GM21528 (cell line): ENCODE measurements at regions not wholly inside any gene's neighbourhood (a gene's known extent, or its start where the extent isn't known, plus 50 kb on each side); places are given as distances from the start of the nearest gene placed in this dataset.
A peak's percentile ranks its signal among the peaks of the same experiment; 100 is the strongest.

Experiments
- ATAC-seq: cut with Tn5 transposase; IDR thresholded peaks from one replicate; pipeline ENCODE4 v1.9.1; 2021; ENCODE audit warnings: mild to moderate bottlenecking, moderate library complexity; ENCODE audit not compliant: unreplicated experiment, low FRiP score

DNA sequence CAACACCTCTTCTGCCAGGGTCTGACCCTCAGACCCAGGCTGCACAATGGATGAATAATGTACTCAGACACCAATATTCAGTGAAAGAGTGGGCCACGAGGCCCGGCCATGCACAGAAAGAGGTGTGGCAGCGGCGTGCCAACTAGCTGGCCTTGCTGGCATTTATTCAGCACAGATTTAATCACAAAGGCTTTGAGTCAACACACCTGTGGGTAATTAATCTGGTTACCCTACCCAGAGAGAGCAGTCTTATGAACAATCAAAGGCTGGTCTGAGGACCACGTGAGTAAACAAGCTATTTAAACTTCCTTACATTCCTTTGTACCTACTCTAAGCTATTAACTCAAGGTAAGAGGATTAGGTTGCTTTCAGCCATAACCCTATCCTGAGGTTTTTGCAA, 324.8 kb downstream of the C12orf50 start:
- no peak for ATAC-seq

- ATAC-seq, result no peak
Observed at GRCh38 chr12:87690236-87690810, 338.9 kb downstream of the C12orf50 start.

DNA sequence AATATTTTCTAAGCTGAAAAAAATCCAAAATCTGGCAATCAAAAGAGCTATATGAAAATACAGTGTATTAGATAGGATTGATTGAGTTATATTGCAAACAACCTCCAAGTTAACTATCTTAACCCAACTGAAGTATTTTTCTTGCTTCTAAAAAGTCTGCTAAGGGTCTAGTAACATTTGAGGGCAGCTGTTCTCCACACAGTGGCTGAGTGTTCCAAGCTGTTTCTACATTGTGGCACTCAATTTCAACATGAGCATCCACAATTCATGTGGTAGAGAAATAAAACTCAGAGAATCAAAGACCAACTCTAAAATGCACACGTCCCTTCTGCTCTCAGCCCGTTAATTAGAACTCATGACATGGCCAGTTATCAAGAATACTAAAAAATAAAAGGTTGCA, 340.0 kb downstream of the C12orf50 start:
- ATAC-seq, result no peak

GRCh38 chr12:87687362-87687761, 341.8 kb downstream of the C12orf50 start:
- no peak for ATAC-seq

- ATAC-seq, result no peak
Observed at GRCh38 chr12:87685696-87686095, 343.5 kb downstream of the C12orf50 start.

- no peak for ATAC-seq
Observed at GRCh38 chr12:87679251-87679650, 349.9 kb downstream of the C12orf50 start.

- no peak for ATAC-seq
Observed at GRCh38 chr12:87678453-87678852, 350.7 kb downstream of the C12orf50 start.

- ATAC-seq, result no peak
Observed at GRCh38 chr12:87676731-87677130, 352.5 kb downstream of the C12orf50 start.

- no peak for ATAC-seq
Observed at GRCh38 chr12:87671757-87672156, 357.4 kb downstream of the C12orf50 start.

DNA sequence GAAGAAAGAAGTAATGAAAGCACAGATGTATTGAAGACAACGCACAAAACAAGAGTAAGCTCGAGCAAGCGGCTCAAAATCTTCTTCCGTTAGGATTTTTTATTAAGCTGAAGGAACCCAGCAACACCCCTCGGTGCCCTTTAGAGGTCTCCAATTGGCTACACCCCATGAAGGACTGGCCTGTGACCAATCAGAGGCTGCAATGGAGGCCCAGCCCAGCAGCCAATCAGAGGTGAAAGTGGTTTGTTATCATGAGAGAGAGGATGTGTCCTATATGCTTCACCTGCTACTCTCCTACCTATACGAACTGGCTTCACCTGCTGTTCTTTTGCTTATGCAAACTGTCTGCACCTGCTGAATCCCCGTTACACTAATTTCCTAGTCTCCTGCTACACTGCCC, 358.8 kb downstream of the C12orf50 start:
- no peak for ATAC-seq

- no peak for ATAC-seq
Observed at GRCh38 chr12:87667378-87667777, 361.8 kb downstream of the C12orf50 start.

GRCh38 chr12:87661786-87662377, 367.3 kb downstream of the C12orf50 start:
- peak; percentile 86 for ATAC-seq

- no peak for ATAC-seq
Observed at GRCh38 chr12:87660987-87661774, 368.0 kb downstream of the C12orf50 start.

DNA sequence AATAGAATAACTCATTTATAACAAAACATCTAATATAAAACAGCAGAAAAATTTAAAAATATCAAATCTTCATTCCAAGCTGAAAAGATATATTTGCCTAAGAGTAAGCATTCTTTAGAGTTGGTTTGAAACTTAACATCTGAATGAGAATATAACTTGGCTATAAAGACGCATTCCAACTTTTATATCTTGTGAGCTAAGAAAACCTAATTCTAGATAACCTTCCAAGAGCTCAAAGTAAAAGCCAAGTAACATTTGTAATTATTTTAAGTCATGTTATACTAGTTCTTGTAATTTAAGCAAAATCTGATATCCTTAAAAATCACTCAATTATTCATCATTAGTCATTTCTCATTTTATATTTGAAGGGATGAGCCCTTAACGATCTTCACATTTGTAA, 368.9 kb downstream of the C12orf50 start:
- no peak for ATAC-seq

DNA sequence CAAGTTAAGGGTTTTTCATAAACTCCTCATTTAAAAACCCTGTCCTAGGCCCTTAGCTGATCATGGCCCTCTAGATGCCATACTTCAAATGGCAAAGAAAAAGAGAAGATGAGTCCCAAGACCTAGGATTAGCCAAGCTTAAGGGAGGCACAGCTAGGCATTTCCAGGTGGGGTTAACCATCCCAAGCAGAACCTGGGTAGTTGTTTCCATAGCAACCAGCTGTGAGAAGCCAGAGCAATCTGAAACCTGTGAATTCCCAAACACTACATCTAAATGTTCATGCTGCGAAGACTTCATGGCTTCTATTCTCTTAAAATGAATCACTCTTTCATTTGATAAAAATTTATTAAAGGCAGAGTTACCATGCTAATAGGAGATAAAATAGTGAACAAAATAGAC, 372.9 kb downstream of the C12orf50 start:
- ATAC-seq, result no peak

- no peak for ATAC-seq
Observed at GRCh38 chr12:87651670-87652425, 377.4 kb downstream of the C12orf50 start.

DNA sequence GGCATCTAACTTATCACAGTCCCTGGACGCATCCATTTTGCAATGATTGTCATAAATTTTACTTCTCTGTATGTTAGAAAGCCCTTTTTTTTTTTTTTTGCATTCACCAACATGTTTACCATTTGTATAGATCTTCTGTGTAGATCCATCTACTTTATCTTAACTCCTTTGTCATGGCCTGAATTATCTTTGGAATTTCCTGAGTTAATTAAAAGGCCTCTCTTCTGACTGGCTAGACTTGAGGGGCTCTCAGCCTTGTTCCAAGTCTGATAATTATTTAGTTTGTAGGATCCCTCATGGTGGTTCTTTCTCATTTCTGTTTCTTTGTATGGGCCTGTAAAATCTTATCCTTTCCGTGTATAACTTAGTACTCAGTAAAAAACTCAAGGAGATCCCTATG, 387.0 kb downstream of the C12orf50 start:
- ATAC-seq, result no peak

DNA sequence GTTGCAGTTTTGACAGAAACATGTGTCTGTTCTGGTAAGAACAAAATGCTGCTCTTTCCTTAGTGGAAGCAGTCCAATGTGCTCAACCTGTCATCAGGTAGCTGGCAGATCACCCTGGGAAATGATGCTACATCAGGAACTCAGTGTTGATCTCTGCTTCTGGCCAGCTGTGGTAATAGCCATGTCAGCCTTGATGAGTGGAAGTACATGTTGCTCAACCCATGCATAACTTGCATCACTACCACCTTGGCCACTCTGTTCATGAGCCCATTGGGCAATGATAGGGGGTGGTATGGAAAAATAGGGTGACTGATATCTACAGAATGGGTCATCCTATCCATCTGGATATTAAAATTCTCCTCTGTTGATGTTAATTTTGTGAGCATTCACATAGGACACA, 411.0 kb downstream of the C12orf50 start:
- no peak for ATAC-seq

DNA sequence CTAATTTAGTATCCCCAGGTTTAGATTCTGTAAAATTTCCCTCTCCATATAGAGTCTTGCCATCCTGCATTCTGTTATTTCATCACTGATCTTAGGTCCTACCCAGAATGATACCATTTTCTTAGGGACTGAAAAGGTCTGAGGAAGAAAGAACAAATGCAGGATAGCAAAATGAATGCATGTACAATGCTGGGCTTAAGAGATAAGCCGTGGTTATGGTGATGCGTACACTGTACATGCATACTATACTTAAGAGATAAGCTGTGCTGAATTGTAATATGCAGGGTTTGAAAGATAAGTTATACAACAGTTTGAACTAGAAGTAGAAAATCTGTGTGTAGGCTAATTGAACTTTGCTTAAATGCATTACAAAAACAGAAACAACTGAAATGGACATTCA, 416.2 kb downstream of the C12orf50 start:
- ATAC-seq, result no peak

GRCh38 chr12:87608321-87608720, 420.9 kb downstream of the C12orf50 start:
- no peak for ATAC-seq

DNA sequence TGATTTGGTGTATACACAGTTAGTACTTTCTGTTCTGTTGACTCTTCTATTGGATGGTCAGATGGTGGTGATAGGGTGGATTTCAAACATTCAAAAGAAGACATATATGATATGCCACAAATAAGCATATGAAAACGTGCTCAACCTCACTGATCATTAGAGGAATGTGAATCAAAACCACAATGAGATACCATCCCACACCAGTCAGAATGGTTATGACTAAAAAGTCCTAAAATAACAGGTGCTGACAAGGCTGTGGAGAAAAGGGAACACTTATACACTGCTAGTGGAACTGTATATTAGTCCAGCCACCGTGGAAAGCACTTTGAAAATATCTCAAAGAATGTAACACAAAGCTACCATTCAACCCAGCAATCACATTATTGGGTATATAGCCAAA, 425.5 kb downstream of the C12orf50 start:
- no peak for ATAC-seq
